Large intestine (tissue), 3 donors: ENCODE measurements at regions not wholly inside any gene's neighbourhood (a gene's known extent, or its start where the extent isn't known, plus 50 kb on each side); places are given as distances from the start of the nearest gene placed in this dataset.

Experiments used
- DNase-seq, 2 donors: peaks; one replicate each; pipeline versions ENCODE4 v3.0.0 to v3.0.0-alpha.2; 2013
- H3K27ac ChIP-seq: one replicate; pipeline ENCODE4 v1.5.1; 2013; ENCODE audit warnings: low read length
- H3K27me3 ChIP-seq: 2 replicates; pipeline ENCODE4 v1.6.1; 2013; ENCODE audit warnings: low read length; ENCODE audit not compliant: control insufficient read depth, insufficient read depth
- H3K36me3 ChIP-seq: 2 replicates; pipeline ENCODE4 v1.6.1; 2013; ENCODE audit warnings: low read length; ENCODE audit not compliant: control insufficient read depth, insufficient read depth
- H3K4me1 ChIP-seq: one replicate; pipeline ENCODE4 v1.6.1; 2013; ENCODE audit warnings: low read length; ENCODE audit not compliant: control insufficient read depth, insufficient read depth
- H3K4me3 ChIP-seq: one replicate; pipeline ENCODE4 v1.5.1; 2013; ENCODE audit warnings: low read length
- H3K9me3 ChIP-seq: one replicate; pipeline ENCODE4 v1.6.1; 2013; ENCODE audit warnings: mild to moderate bottlenecking, low read depth, low read length, moderate library complexity; ENCODE audit not compliant: control insufficient read depth
- WGBS: methylation state at CpG from one replicate; pipeline ENCODE4 v1.1.5; 2013; ENCODE audit warnings: low lambda C conversion rate; ENCODE audit not compliant: insufficient coverage; 5-methylcytosine and 5-hydroxymethylcytosine counted together

GRCh38 chr15:77772641-77773402 lies 140.1 kb upstream of the LINGO1 start:
- WGBS: no CpG with 5 or more reads among the region's 11 CpGs
- Histone ChIP-seq H3K9me3 (no peaks in the 10 kb centered on the region), H3K27me3 (peaks cover 15% of the 10 kb centered on the region), H3K4me3 (no peak overlapping the region), H3K4me1 (no peaks in the 10 kb centered on the region), H3K36me3 (no peaks in the 10 kb centered on the region), H3K27ac (no peak overlapping the region)
- no peak for DNase-seq

- no peak overlapping the region for H3K27ac ChIP-seq
- peaks cover 16% of the 10 kb centered on the region for H3K27me3 ChIP-seq
- no peak overlapping the region for H3K4me3 ChIP-seq
- H3K9me3 ChIP-seq: no peaks in the 10 kb centered on the region
- no peak for DNase-seq
- no peaks in the 10 kb centered on the region for H3K4me1 ChIP-seq
- WGBS: no CpG with 5 or more reads among the region's 7 CpGs
- no peaks in the 10 kb centered on the region for H3K36me3 ChIP-seq
Measured at GRCh38 chr15:77771616-77772015, 138.9 kb upstream of the LINGO1 start.

GRCh38 chr15:77769700-77770099 lies 137.0 kb upstream of the LINGO1 start:
- Histone ChIP-seq H3K4me3 (no peak overlapping the region), H3K4me1 (no peaks in the 10 kb centered on the region), H3K27me3 (peaks cover 23% of the 10 kb centered on the region), H3K27ac (no peak overlapping the region), H3K36me3 (no peaks in the 10 kb centered on the region), H3K9me3 (no peaks in the 10 kb centered on the region)
- no CpG with 5 or more reads among the region's 7 CpGs for WGBS
- no peak for DNase-seq

GRCh38 chr15:77768521-77769078 lies 135.9 kb upstream of the LINGO1 start:
- DNase-seq: no peak
- Histone ChIP-seq H3K4me3 (no peak overlapping the region), H3K4me1 (no peaks in the 10 kb centered on the region), H3K27ac (no peak overlapping the region), H3K36me3 (no peaks in the 10 kb centered on the region), H3K9me3 (no peaks in the 10 kb centered on the region), H3K27me3 (peaks cover 24% of the 10 kb centered on the region)
- WGBS: no CpG with 5 or more reads among the region's 7 CpGs

- Histone ChIP-seq H3K27ac (no peak overlapping the region), H3K9me3 (no peaks in the 10 kb centered on the region), H3K4me1 (no peaks in the 10 kb centered on the region), H3K4me3 (no peak overlapping the region), H3K27me3 (peaks cover 26% of the 10 kb centered on the region), H3K36me3 (no peaks in the 10 kb centered on the region)
- no CpG with 5 or more reads among the region's 5 CpGs for WGBS
- no peak for DNase-seq
Measured at GRCh38 chr15:77768107-77768506, 135.4 kb upstream of the LINGO1 start.

GRCh38 chr15:77764095-77764494 lies 131.4 kb upstream of the LINGO1 start:
- Histone ChIP-seq H3K27ac (no peak overlapping the region), H3K4me1 (no peaks in the 10 kb centered on the region), H3K27me3 (peaks cover 23% of the 10 kb centered on the region), H3K36me3 (no peaks in the 10 kb centered on the region), H3K4me3 (no peak overlapping the region), H3K9me3 (no peaks in the 10 kb centered on the region)
- WGBS: 52% methylated on average over 4 of the region's 4 CpGs
- no peak for DNase-seq

GRCh38 chr15:77762747-77763355 lies 130.1 kb upstream of the LINGO1 start:
- Histone ChIP-seq H3K4me1 (no peaks in the 10 kb centered on the region), H3K4me3 (no peak overlapping the region), H3K27me3 (peaks cover 11% of the 10 kb centered on the region), H3K36me3 (no peaks in the 10 kb centered on the region), H3K9me3 (no peaks in the 10 kb centered on the region), H3K27ac (no peak overlapping the region)
- WGBS: 92% methylated on average over 2 of the region's 15 CpGs
- DNase-seq: no peak

- Histone ChIP-seq H3K27ac (no peak overlapping the region), H3K9me3 (no peaks in the 10 kb centered on the region), H3K27me3 (peaks cover 3% of the 10 kb centered on the region), H3K36me3 (no peaks in the 10 kb centered on the region), H3K4me1 (no peaks in the 10 kb centered on the region), H3K4me3 (no peak overlapping the region)
- no CpG with 5 or more reads among the region's 14 CpGs for WGBS
- no peak for DNase-seq
Measured at GRCh38 chr15:77759896-77760592, 127.3 kb upstream of the LINGO1 start.

GRCh38 chr15:77753939-77754338 lies 121.2 kb upstream of the LINGO1 start:
- H3K36me3 ChIP-seq: no peaks in the 10 kb centered on the region
- DNase-seq: no peak
- no peak overlapping the region for H3K4me3 ChIP-seq
- no peak overlapping the region for H3K27ac ChIP-seq
- H3K4me1 ChIP-seq: no peaks in the 10 kb centered on the region
- H3K27me3 ChIP-seq: no peaks in the 10 kb centered on the region
- H3K9me3 ChIP-seq: no peaks in the 10 kb centered on the region

GRCh38 chr15:77753281-77753873 lies 120.7 kb upstream of the LINGO1 start:
- H3K27me3 ChIP-seq: no peaks in the 10 kb centered on the region
- H3K9me3 ChIP-seq: no peaks in the 10 kb centered on the region
- no peaks in the 10 kb centered on the region for H3K4me1 ChIP-seq
- DNase-seq: no peak
- 90% methylated on average over 2 of the region's 9 CpGs for WGBS
- H3K27ac ChIP-seq: no peak overlapping the region
- H3K4me3 ChIP-seq: no peak overlapping the region
- no peaks in the 10 kb centered on the region for H3K36me3 ChIP-seq
